GM23248 (cell line): ENCODE measurements at regions not wholly inside any gene's neighbourhood (a gene's known extent, or its start where the extent isn't known, plus 50 kb on each side); places are given as distances from the start of the nearest gene placed in this dataset.

Source experiments
- DNase-seq: peaks from one replicate; pipeline ENCODE4 v3.0.0-alpha.2; 2015
- H2AFZ ChIP-seq: fragments of 200-600 bp; sonication (generic); 2 replicates; pipeline ENCODE4 v1.6.1; 2016; ENCODE audit warnings: antibody characterized with exemption
- H3F3A ChIP-seq: fragments of 200-600 bp; sonication (generic); 2 replicates; pipeline ENCODE4 v1.6.1; 2016; ENCODE audit warnings: mild to moderate bottlenecking, antibody characterized with exemption, mixed run types; ENCODE audit not compliant: insufficient read depth
- H3K27ac ChIP-seq: fragments of 200-600 bp; sonication (generic); 2 replicates; pipeline ENCODE4 v1.5.1; 2016; ENCODE audit warnings: mild to moderate bottlenecking
- H3K27me3 ChIP-seq: fragments of 200-600 bp; sonication (generic); replicated peaks from 2 replicates; pipeline ENCODE4 v1.6.1; 2016; ENCODE audit warnings: mild to moderate bottlenecking; ENCODE audit not compliant: insufficient read depth
- H3K36me3 ChIP-seq: fragments of 200-600 bp; sonication (generic); 2 replicates; pipeline ENCODE4 v1.6.1; 2016; ENCODE audit warnings: low read depth, mild to moderate bottlenecking
- H3K4me1 ChIP-seq: fragments of 200-600 bp; sonication (generic); 2 replicates; pipeline ENCODE4 v1.6.1; 2016; ENCODE audit warnings: mild to moderate bottlenecking; ENCODE audit not compliant: insufficient read depth
- H3K4me2 ChIP-seq: fragments of 200-600 bp; sonication (generic); one replicate; pipeline ENCODE4 v1.6.1; 2016; ENCODE audit warnings: mild to moderate bottlenecking; ENCODE audit not compliant: unreplicated experiment
- H3K4me3 ChIP-seq: fragments of 200-600 bp; sonication (generic); 2 replicates; pipeline ENCODE4 v1.5.1; 2016; ENCODE audit warnings: mild to moderate bottlenecking
- H3K79me2 ChIP-seq: fragments of 200-600 bp; sonication (generic); 2 replicates; pipeline ENCODE4 v1.6.1; 2016; ENCODE audit warnings: mild to moderate bottlenecking; ENCODE audit not compliant: insufficient read depth
- H3K9ac ChIP-seq: fragments of 200-600 bp; sonication (generic); 2 replicates; pipeline ENCODE4 v1.6.1; 2016; ENCODE audit warnings: mild to moderate bottlenecking
- H3K9me2 ChIP-seq: fragments of 200-600 bp; sonication (generic); 2 replicates; pipeline ENCODE4 v1.6.1; 2016; ENCODE audit warnings: mixed run types, mild to moderate bottlenecking, moderate library complexity; ENCODE audit not compliant: insufficient read depth
- H3K9me3 ChIP-seq: fragments of 200-600 bp; sonication (generic); one replicate; pipeline ENCODE4 v1.6.1; 2017; ENCODE audit warnings: low read depth
- H4K20me1 ChIP-seq: fragments of 200-600 bp; sonication (generic); 2 replicates; pipeline ENCODE4 v1.6.0; 2016; ENCODE audit not compliant: insufficient read depth
- EZH2 ChIP-seq: fragments of 200-600 bp; sonication (generic); IDR thresholded peaks from 2 replicates; pipeline ENCODE4 v1.6.1; 2018; ENCODE audit warnings: antibody characterized with exemption, mild to moderate bottlenecking; ENCODE audit not compliant: insufficient read depth, poor library complexity, severe bottlenecking
- EZH2phosphoT487 ChIP-seq: fragments of 200-600 bp; sonication (generic); IDR thresholded peaks from 2 replicates; pipeline ENCODE4 v1.6.1; 2018; ENCODE audit warnings: antibody characterized with exemption, moderate library complexity, mild to moderate bottlenecking, low read depth; ENCODE audit not compliant: insufficient read depth
- WGBS, 2 experiments: methylation state at CpG; one replicate each; pipeline ENCODE4 v1.1.6; 2015 to 2017; ENCODE audit warnings: low lambda C conversion rate in 2 of 2, low coverage in 1 of 2; ENCODE audit errors: missing lambda C conversion rate in 2 of 2; 5-methylcytosine and 5-hydroxymethylcytosine counted together
- in situ Hi-C: fragments of 300-500 bp; cut with MboI; formaldehyde crosslinking; loops from 2 replicates; pipeline ENCODE4 v1.15.0; 2020

GRCh38 chr4:11179796-11180195 lies 248.9 kb downstream of the HS3ST1 start:
- no peak for DNase-seq
- Histone ChIP-seq H3K9ac (no peak overlapping the region), H3K36me3 (no peaks in the 10 kb centered on the region), H3F3A (no peaks in the 10 kb centered on the region), H3K9me2 (no peaks in the 10 kb centered on the region), H3K79me2 (no peaks in the 10 kb centered on the region), H2AFZ (no peak overlapping the region), H4K20me1 (no peaks in the 10 kb centered on the region), H3K4me3 (no peak overlapping the region), H3K9me3 (no peaks in the 10 kb centered on the region), H3K27me3 (no peaks in the 10 kb centered on the region), H3K4me2 (no peak overlapping the region), H3K27ac (no peak overlapping the region), H3K4me1 (no peaks in the 10 kb centered on the region)
- no peak for TF ChIP-seq EZH2
- no peak for TF ChIP-seq EZH2phosphoT487
- 34 to 48% methylated on average over 2 of the region's 2 CpGs for WGBS, 2 experiments
- in situ Hi-C loops, result no loop called here

DNA sequence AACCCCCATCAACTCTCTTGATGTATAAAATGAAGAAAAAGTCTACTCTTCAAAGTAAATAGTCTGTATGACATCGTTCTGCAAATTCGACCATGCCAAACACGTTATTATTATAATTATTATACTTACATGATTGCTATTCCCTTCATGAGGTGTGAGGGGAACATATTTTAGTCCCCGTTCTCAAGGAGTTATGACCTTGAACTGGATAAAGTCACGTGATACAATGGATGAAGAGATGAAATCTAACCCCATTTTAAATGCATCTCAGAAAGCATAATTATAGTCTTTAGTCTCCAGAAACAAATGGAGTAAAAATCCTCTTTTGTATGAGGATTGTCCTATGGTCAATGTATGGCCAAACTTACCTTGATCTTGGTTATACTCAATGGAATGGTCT lies 250.3 kb downstream of the HS3ST1 start:
- Histone ChIP-seq H3F3A (no peaks in the 10 kb centered on the region), H3K27me3 (no peaks in the 10 kb centered on the region), H4K20me1 (no peaks in the 10 kb centered on the region), H3K79me2 (no peaks in the 10 kb centered on the region), H3K4me2 (no peak overlapping the region), H2AFZ (no peak overlapping the region), H3K27ac (no peak overlapping the region), H3K9ac (no peak overlapping the region), H3K4me3 (no peak overlapping the region), H3K36me3 (no peaks in the 10 kb centered on the region), H3K9me3 (no peaks in the 10 kb centered on the region), H3K4me1 (no peaks in the 10 kb centered on the region), H3K9me2 (no peaks in the 10 kb centered on the region)
- no peak for TF ChIP-seq EZH2phosphoT487
- no peak for TF ChIP-seq EZH2
- DNase-seq, result no peak
- in situ Hi-C loops, result no loop called here
- WGBS, 2 experiments, result 22 to 32% methylated on average over 5 of the region's 5 CpGs

- DNase-seq, result no peak
- H3K9ac ChIP-seq, result no peak overlapping the region
- H3K9me2 ChIP-seq, result no peaks in the 10 kb centered on the region
- no peak overlapping the region for H3K4me3 ChIP-seq
- H3K79me2 ChIP-seq, result no peaks in the 10 kb centered on the region
- H3K4me2 ChIP-seq, result no peak overlapping the region
- no peaks in the 10 kb centered on the region for H3K9me3 ChIP-seq
- no peak overlapping the region for H2AFZ ChIP-seq
- TF ChIP-seq EZH2, result no peak
- TF ChIP-seq EZH2phosphoT487, result no peak
- H3F3A ChIP-seq, result no peaks in the 10 kb centered on the region
- H3K27me3 ChIP-seq, result no peaks in the 10 kb centered on the region
- H4K20me1 ChIP-seq, result no peaks in the 10 kb centered on the region
- in situ Hi-C loops, result no loop called here
- H3K27ac ChIP-seq, result no peak overlapping the region
- H3K4me1 ChIP-seq, result no peaks in the 10 kb centered on the region
- no peaks in the 10 kb centered on the region for H3K36me3 ChIP-seq
Observed at GRCh38 chr4:11175374-11175773, 253.3 kb downstream of the HS3ST1 start.

DNA sequence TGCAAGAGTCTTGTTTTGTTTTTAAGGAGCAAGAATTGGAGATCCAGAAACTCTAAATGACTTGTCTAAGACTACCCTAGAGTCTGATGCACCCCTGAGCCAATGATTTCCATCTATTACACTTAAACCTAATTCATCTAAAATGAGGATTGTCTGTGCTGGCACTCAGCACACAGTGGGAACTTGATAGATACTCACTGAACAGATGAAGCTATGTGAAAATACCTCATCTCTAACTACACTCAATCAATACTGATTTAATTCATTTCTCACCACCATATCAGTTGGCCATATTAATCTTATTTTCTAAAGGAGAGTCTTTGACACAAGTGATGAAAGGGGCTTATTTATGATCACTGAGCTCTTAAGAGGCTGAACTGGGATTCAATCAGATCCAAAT lies 262.1 kb downstream of the HS3ST1 start:
- in situ Hi-C loops, result no loop called here
- no peaks in the 10 kb centered on the region for H3K79me2 ChIP-seq
- H4K20me1 ChIP-seq, result no peaks in the 10 kb centered on the region
- H3K9ac ChIP-seq, result no peak overlapping the region
- no peak overlapping the region for H2AFZ ChIP-seq
- H3F3A ChIP-seq, result no peaks in the 10 kb centered on the region
- no peaks in the 10 kb centered on the region for H3K4me1 ChIP-seq
- H3K27me3 ChIP-seq, result no peaks in the 10 kb centered on the region
- H3K27ac ChIP-seq, result no peak overlapping the region
- H3K36me3 ChIP-seq, result no peaks in the 10 kb centered on the region
- DNase-seq, result no peak
- H3K9me3 ChIP-seq, result no peaks in the 10 kb centered on the region
- H3K4me2 ChIP-seq, result no peak overlapping the region
- no peaks in the 10 kb centered on the region for H3K9me2 ChIP-seq
- TF ChIP-seq EZH2phosphoT487 (no peak), EZH2 (no peak)
- no peak overlapping the region for H3K4me3 ChIP-seq

- no peak overlapping the region for H2AFZ ChIP-seq
- no peak for TF ChIP-seq EZH2
- H3K27me3 ChIP-seq, result no peaks in the 10 kb centered on the region
- H3K9me2 ChIP-seq, result no peaks in the 10 kb centered on the region
- no peaks in the 10 kb centered on the region for H3K9me3 ChIP-seq
- no peaks in the 10 kb centered on the region for H3K4me1 ChIP-seq
- H3K79me2 ChIP-seq, result no peaks in the 10 kb centered on the region
- H3F3A ChIP-seq, result no peaks in the 10 kb centered on the region
- H3K4me3 ChIP-seq, result no peak overlapping the region
- in situ Hi-C loops, result no loop called here
- H3K27ac ChIP-seq, result no peak overlapping the region
- no peak for DNase-seq
- no peak overlapping the region for H3K4me2 ChIP-seq
- H3K36me3 ChIP-seq, result no peaks in the 10 kb centered on the region
- 20% methylated on average over 4 of the region's 4 CpGs for WGBS, 2 experiments
- H4K20me1 ChIP-seq, result no peaks in the 10 kb centered on the region
- no peak overlapping the region for H3K9ac ChIP-seq
Observed at GRCh38 chr4:11166034-11166433, 262.7 kb downstream of the HS3ST1 start.
